ENCODE measurements at regions not wholly inside any gene's neighbourhood (a gene's known extent, or its start where the extent isn't known, plus 50 kb on each side); places are given as distances from the start of the nearest gene placed in this dataset.
"Not testable (repeated sequence)": the region's sequence is repeated elsewhere in the genome, so short reads cannot be mapped to it uniquely, and the experiment has no call there.

GRCh38 chr12:105641749-105642148, 311.3 kb downstream of the C12orf75 start:
- in situ Hi-C loops (cut with HindIII; ENCODE audit: low sequenced_read_pairs) = no loop called here
- no peak for TF ChIP-seq CTCF (IDR thresholded peaks at IDR 0.05; ENCODE audit: low read depth, low read length, missing control alignments)
- no peak overlapping the region for H3K4me3 ChIP-seq (ENCODE audit: low read depth, low read length)
- no peak for DNase-seq (ENCODE audit: low read depth)

- in situ Hi-C loops (cut with HindIII; ENCODE audit: low sequenced_read_pairs) = no loop called here
- TF ChIP-seq CTCF (IDR thresholded peaks at IDR 0.05; ENCODE audit: low read depth, low read length, missing control alignments) = no peak
- DNase-seq (ENCODE audit: low read depth) = peak; percentile 52
- no peak overlapping the region for H3K4me3 ChIP-seq (ENCODE audit: low read depth, low read length)
These were observed 314.3 kb downstream of the C12orf75 start for GRCh38 chr12:105644770-105645169.

- in situ Hi-C loops (cut with HindIII; ENCODE audit: low sequenced_read_pairs) = no loop called here
- TF ChIP-seq CTCF (IDR thresholded peaks at IDR 0.05; ENCODE audit: low read depth, low read length, missing control alignments) = no peak
- DNase-seq (ENCODE audit: low read depth) = no peak
- no peak overlapping the region for H3K4me3 ChIP-seq (ENCODE audit: low read depth, low read length)
These were observed 324.1 kb downstream of the C12orf75 start for GRCh38 chr12:105654606-105655005.

- H3K4me3 ChIP-seq (ENCODE audit: low read depth, low read length) = no peak overlapping the region
- DNase-seq (ENCODE audit: low read depth) = no peak
- in situ Hi-C loops (cut with HindIII; ENCODE audit: low sequenced_read_pairs) = no loop called here
- no peak for TF ChIP-seq CTCF (IDR thresholded peaks at IDR 0.05; ENCODE audit: low read depth, low read length, missing control alignments)
These were observed 327.9 kb downstream of the C12orf75 start for GRCh38 chr12:105658389-105658788.

GRCh38 chr12:105659355-105660075, 329.0 kb downstream of the C12orf75 start:
- DNase-seq (ENCODE audit: low read depth) = no peak
- H3K4me3 ChIP-seq (ENCODE audit: low read depth, low read length) = no peak overlapping the region
- TF ChIP-seq CTCF (IDR thresholded peaks at IDR 0.05; ENCODE audit: low read depth, low read length, missing control alignments) = no peak
- in situ Hi-C loops (cut with HindIII; ENCODE audit: low sequenced_read_pairs) = no loop called here

GRCh38 chr12:105664765-105665164, 334.3 kb downstream of the C12orf75 start:
- H3K4me3 ChIP-seq (ENCODE audit: low read depth, low read length); in situ Hi-C loops (cut with HindIII; ENCODE audit: low sequenced_read_pairs); DNase-seq (ENCODE audit: low read depth): not testable (repeated sequence)

GRCh38 chr12:105665366-105665765, 334.9 kb downstream of the C12orf75 start:
- DNase-seq (ENCODE audit: low read depth) = no peak
- no peak for TF ChIP-seq CTCF (IDR thresholded peaks at IDR 0.05; ENCODE audit: low read depth, low read length, missing control alignments)
- no peak overlapping the region for H3K4me3 ChIP-seq (ENCODE audit: low read depth, low read length)
- in situ Hi-C loops (cut with HindIII; ENCODE audit: low sequenced_read_pairs) = no loop called here
